Suprapubic skin (tissue), 4 donors: ENCODE measurements at regions not wholly inside any gene's neighbourhood (a gene's known extent, or its start where the extent isn't known, plus 50 kb on each side); places are given as distances from the start of the nearest gene placed in this dataset.

ENCODE experiments used
- EP300 ChIP-seq: sonication (generic); formaldehyde crosslinking; IDR thresholded peaks from one replicate; pipeline ENCODE4 v1.6.1; 2017; ENCODE audit warnings: antibody characterized with exemption
- POLR2A ChIP-seq, 2 donors: fragments of 450-650 bp; IDR thresholded peaks; one replicate each; pipeline ENCODE4 v1.6.1; 2017; ENCODE audit warnings: antibody characterized with exemption in 2 of 2, mild to moderate bottlenecking in 2 of 2, moderate library complexity in 2 of 2
- POLR2AphosphoS5 ChIP-seq, 3 donors: sonication (generic); formaldehyde crosslinking; IDR thresholded peaks; one replicate each; pipeline ENCODE4 v1.6.1; 2017; ENCODE audit warnings: antibody characterized with exemption in 3 of 3
- TF ChIP-seq, protein P1 (sequence below), 2 donors: fragments of 200-600 bp in 1 of 2; fragments of 450-650 bp in 1 of 2; sonication (generic) in 1 of 2; IDR thresholded peaks; one replicate each; pipeline ENCODE4 v1.5.1; 2016 to 2019; ENCODE audit warnings: antibody characterized with exemption in 2 of 2, mild to moderate bottlenecking in 1 of 2, moderate library complexity in 1 of 2

GRCh38 chr14:103250181-103250580 is 83.9 kb upstream of the EIF5 start:
- TF ChIP-seq, protein P1, sequence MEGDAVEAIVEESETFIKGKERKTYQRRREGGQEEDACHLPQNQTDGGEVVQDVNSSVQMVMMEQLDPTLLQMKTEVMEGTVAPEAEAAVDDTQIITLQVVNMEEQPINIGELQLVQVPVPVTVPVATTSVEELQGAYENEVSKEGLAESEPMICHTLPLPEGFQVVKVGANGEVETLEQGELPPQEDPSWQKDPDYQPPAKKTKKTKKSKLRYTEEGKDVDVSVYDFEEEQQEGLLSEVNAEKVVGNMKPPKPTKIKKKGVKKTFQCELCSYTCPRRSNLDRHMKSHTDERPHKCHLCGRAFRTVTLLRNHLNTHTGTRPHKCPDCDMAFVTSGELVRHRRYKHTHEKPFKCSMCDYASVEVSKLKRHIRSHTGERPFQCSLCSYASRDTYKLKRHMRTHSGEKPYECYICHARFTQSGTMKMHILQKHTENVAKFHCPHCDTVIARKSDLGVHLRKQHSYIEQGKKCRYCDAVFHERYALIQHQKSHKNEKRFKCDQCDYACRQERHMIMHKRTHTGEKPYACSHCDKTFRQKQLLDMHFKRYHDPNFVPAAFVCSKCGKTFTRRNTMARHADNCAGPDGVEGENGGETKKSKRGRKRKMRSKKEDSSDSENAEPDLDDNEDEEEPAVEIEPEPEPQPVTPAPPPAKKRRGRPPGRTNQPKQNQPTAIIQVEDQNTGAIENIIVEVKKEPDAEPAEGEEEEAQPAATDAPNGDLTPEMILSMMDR (IDR thresholded peaks at IDR 0.05) = no peak
- TF ChIP-seq POLR2A (IDR thresholded peaks at IDR 0.05) (no peak), POLR2AphosphoS5 (IDR thresholded peaks at IDR 0.05) (no peak), EP300 (no peak)
